ENCODE measurements at regions not wholly inside any gene's neighbourhood (a gene's known extent, or its start where the extent isn't known, plus 50 kb on each side); places are given as distances from the start of the nearest gene placed in this dataset.

DNA sequence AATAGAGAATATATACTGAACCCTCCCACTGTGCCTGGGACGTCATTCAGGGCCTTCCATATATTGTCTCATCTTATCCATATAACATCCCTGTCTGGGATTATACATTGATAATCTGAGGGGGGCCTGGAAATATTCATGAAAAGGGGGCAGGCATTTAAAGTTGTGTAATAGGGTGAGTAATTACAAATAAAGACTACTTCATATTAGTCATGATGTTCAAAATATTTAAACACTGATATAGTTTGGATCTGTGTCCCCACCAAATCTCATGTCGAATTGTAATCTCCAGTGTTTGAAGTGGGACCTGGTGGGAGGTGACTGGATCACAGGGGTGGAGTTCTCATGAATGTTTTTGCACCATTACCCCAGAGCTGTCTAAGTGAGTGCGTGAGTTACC is 97.8 kb downstream of the AQP9 start:
- ATAC-seq, result no peak
- intact Hi-C loops (cut with DNase I), result no loop called here
- no peak for DNase-seq (ENCODE audit: low spot score)

DNA sequence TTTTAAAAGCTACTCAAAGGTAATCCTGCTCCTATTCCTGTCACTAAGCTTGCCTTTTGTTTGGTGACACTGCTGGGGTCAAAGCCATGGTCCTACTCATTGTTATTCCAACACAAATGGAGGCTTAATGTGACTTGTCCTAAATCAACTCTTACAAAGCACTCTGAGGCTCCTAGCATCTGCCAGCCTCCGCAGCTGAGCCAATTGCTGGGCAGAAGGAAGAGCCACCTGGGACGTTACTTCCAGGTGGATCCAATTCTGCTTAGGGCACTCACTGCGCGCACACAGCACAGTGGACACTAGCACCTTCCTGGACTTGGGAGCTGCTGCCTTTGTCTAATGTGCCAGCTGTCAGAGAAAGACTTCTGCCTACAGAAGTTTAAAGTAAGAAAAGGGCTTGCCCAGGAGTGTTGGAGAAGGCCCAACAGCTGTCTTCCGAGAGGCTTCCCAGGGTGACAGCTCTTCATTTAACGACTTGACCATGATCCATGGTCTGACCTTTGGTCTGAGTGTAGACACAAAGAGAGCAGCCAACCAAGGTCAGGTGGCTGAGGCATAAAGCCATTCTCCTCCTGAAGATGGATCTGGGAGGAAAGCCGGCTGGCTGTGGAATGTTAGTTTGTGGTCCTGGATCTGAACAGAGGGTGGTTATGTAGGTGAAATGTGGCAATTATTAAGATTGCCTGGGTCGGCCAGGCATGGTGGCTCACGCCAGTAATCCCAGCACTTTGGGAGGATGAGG is 102.2 kb downstream of the AQP9 start:
- intact Hi-C loops (cut with DNase I), result no loop called here
- no peak for DNase-seq (ENCODE audit: low spot score)
- no peak for ATAC-seq

DNA sequence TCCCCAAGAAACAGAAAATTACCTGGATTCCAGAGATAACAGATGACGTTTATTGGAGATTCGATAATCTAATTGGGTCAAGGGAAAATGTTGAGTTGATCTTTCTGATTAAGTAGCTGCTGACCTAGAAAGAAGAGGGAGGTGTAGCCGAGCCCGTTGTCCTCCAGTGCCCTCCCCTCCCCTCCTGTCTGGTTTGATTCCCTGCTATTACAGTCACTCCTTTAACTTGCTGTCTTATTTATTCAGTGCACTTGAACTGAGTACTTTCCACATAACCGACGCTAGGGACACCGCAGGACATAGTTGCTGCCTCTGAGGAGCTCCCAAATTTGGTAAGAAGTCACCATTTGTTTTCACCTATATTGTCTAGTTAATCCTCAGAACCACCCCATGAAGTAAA is 103.7 kb downstream of the AQP9 start:
- intact Hi-C loops (cut with DNase I), result no loop called here
- DNase-seq (ENCODE audit: low spot score) (no peak), ATAC-seq (no peak)

DNA sequence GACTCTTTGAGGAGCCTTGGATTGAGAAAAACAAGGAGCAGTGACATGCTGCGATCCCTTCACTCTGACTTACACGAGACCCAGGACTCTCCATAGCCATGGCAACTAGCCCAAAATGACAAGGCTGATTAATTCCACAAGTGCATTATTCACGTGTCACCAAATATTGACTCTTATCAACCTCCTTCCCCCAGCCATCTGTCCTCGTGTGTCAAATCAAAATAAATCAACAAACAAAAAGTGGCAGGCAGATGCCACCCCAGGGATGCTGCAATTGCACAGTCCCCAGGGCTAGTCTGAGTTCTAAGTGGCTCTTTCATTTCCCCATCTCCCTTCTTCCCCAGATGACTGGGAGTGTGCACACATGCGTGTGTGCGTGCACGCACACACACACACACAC is 104.9 kb downstream of the AQP9 start:
- DNase-seq (ENCODE audit: low spot score) (no peak), ATAC-seq (no peak)
- intact Hi-C loops (cut with DNase I), result no loop called here

DNA sequence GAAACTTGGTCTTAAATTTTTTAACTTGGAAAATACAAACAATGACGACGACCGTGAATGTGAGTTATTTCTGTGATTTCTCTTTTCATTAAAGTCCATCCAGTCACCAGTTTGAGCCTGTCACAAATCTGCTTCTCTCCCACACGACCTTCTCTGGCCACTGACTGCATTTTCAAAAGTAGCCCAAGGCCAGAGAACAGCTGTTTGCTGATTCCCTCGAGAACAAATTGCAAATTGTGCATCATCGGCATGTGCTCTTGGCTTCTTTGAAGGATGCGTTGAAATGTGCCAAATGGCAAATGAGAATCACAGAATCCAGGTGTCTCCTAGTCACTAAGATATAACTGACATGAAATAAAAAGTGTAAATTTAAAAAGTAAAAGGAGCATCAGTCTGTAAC is 106.4 kb downstream of the AQP9 start:
- no peak for ATAC-seq
- intact Hi-C loops (cut with DNase I), result no loop called here
- no peak for DNase-seq (ENCODE audit: low spot score)

DNA sequence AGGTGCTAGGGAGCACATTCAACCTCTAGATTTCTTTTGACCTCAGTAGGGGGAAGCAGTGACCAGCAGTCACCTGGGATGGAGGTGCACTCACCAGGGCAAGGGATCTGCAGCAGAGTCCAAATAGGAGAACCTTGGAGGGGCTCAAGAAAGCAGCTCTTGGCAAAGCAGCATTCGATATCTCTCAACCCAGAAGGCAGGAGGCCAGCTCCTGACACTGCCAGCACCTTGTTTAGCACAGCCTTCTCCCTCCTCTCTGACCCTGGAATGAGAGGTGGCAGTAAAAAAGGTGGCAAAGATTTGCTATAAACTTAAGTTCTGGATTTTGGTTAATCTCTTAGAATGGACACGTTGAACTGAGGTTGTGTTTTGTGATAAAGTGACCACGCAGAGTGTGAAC is 107.9 kb downstream of the AQP9 start:
- DNase-seq (ENCODE audit: low spot score), result no peak
- intact Hi-C loops (cut with DNase I), result no loop called here
- no peak for ATAC-seq

DNA sequence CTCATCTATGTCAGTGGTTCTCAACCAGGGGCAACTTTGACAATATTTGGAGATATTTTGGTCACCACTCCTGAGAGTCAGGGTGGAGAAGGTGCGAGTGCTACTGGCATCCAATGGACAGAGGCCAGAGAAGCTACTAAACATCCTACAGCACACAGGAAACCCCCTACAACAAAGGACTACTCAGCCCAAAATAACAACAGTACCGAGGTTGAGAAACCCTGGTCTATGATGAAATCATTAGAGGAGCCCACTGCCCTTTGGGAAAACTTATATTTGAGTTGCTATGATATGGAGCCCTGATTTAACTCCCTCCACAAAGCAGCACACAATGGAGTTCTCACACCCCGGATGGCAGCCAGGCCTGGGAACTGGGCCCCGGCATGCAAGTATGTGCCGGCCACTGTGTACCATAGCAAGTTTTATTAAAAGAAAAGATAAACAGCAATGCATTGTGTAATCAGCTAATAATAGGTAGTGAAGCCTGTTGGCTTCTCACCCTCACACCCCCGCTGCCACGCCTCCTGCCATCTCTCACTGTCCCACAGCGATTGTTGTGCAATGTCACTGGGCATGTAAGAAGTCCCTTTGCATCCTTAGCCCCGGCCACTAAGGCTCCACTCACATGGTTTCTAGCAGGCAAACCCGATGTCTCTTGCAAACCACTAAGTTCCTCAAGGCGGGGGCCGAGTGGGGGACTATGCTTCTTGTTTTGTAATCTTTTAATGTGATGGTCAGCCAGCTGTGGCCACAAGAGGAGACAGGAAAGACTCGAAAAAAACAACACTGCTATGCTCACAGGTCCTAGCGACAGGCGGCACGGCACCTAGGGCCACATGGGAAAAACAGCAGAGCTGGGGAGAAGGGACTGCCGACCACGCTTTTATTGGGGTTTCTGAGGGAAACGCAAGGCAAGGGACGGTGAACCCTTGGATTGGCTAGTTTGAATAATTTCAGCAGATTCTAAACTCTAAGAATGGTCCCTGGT is 110.0 kb downstream of the AQP9 start:
- intact Hi-C loops (cut with DNase I), result no loop called here
- ATAC-seq, result peak; percentile 88
- peak; percentile 73 for DNase-seq (ENCODE audit: low spot score)

DNA sequence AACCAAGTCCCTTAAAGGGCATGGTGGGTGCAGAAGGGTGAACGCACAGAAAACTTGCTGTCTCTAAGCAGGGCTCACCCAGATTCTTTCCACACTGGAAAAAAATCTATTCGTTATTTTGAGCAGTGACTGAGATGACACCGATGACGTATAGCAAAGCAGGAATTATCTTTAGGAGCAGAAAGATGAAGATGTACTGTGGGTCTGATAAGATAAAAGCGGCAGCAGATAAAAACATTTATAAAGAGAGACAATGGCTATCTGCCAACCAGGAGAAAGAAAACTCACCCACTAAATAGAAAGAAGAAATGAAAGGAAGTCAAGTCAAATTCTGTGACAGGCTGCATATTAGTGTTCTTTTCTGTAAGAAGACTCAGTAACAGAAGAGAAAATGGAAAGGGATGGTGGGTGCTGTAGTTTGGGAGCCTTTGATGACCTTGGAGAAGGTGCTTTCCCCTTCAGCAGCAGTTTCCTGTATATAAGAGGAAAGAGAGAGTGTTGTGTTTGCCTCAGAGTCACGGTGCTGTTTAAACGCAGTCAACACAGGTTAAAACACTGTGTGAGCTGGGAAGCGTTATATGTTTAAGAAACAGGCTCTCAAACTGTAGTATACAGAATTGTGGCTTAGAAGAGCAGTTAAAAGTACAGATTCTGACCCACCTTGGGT is 111.6 kb downstream of the AQP9 start:
- intact Hi-C loops (cut with DNase I), result no loop called here
- ATAC-seq (no peak), DNase-seq (ENCODE audit: low spot score) (no peak)

DNA sequence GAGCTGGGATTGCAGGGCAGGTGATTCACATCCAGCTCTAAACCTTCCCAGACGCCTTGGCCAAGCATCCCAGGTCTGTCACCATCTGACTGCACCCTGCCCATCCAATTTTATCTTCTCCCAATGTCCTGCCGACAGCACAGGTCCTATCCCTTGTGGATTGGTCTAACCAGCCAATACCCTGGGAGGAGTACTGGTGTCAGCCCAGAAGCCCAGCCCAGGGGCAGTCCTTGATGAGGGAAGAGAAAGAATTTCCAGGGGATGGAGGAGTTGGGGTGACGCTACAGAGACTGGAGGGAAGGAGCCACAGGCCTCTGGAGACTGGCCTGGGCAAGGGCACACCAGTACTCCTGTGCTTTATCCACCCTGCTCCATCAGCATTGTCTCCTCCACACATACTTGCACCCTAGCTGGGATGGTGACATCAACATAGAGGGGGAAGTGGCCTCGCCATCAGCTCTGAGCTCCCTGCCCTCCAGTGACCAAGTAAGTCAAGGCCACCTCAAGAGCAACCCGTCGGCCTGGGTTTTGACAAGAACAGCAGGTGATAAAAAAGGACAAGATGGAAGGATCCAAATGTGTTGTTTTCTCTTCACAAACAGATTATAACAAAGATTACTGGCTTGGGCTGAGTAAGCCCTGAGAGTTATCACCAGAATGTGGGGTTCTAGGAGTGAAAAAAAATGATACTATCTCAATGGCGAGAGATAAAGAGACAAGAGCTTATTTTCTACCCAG is 114.6 kb downstream of the AQP9 start:
- ATAC-seq (no peak), DNase-seq (ENCODE audit: low spot score) (no peak)
- intact Hi-C loops (cut with DNase I), result no loop called here

DNA sequence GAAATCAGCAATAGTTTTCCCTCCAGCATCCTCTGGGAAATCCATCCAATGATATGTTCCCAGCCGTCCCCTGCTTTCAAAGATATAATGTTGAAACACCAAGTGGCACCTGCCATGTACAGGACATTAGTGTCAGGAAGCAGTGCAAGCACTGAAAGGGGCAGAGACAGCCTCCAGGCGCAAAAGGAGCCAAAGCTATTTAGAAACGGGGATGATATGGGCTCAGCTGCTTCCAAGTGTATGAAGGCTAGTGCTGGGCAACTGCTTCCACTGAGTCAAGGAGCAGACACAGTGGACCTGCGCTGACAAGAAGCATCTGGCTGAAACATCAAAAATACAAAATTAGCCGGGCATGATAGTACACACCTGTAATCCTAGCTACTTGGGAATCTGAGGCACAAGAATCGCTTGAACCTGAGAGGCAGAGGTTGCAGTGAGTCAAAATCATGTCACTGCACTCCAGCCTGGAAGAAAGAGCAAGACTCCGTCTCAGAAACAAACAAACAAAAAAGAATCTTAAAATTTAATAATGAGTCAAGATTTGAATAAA is 119.7 kb downstream of the AQP9 start:
- intact Hi-C loops (cut with DNase I), result no loop called here
- ATAC-seq, result no peak
- no peak for DNase-seq (ENCODE audit: low spot score)

DNA sequence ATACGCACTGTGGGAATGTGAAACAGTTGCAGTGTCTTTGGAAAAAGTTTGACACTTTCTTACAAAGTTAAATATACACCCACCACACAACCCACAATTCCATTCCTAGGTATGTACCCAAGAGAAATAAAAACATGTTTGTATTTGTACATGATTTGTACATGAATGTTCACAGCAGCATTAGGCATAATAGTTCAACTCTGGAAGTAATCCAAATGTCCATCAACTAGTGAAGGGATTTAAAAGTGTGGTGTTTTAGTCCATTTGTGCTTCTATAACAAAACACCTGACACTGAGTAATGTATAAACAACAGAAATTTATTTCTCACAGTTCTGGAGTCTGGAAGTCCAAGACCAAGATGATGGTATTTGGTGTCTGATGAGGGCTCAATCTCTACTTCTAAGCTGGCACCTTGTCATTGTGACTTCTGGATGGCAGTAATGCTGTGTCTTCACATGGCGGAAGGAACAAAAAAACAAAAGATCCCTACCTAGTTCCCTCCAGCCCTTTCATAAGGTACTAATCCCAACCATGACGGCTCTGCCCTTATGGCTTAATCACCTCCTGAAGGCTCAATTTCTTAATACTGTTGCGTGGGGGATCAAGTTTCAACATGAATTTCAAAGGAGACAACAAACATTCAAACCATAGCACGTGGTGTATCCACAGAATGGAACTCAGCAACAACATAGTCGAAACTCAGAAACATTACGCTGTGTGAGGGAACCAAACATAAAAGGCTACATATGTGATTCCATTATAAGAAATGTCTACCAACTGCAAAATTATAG is 120.5 kb downstream of the AQP9 start:
- DNase-seq (ENCODE audit: low spot score) (no peak), ATAC-seq (no peak)
- intact Hi-C loops (cut with DNase I), result no loop called here

DNA sequence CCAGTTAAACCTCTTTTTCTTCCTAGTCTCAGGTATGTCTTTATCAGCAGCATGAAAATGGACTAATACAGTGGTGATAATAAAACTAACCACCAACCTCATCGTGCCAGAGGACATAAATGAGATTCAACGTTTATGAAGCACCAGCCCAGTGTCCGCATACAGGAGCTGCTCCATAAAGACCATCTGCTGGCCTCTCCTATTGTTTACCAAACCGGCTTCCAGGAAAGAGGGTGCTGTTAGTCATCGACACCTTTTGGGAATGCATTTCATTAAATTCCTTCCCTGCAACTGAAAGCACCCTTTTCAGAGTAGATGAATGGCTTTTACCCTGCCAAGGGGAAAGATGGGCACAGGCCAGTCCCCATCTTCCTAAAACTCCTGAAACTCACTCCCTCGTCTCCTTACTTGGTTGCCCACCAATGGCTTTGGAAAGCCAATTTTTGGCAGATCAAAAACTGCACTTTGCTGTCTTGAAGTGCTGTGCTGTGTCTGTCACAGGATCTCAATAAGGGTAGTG is 122.1 kb downstream of the AQP9 start:
- intact Hi-C loops (cut with DNase I), result no loop called here
- ATAC-seq (no peak), DNase-seq (ENCODE audit: low spot score) (no peak)

DNA sequence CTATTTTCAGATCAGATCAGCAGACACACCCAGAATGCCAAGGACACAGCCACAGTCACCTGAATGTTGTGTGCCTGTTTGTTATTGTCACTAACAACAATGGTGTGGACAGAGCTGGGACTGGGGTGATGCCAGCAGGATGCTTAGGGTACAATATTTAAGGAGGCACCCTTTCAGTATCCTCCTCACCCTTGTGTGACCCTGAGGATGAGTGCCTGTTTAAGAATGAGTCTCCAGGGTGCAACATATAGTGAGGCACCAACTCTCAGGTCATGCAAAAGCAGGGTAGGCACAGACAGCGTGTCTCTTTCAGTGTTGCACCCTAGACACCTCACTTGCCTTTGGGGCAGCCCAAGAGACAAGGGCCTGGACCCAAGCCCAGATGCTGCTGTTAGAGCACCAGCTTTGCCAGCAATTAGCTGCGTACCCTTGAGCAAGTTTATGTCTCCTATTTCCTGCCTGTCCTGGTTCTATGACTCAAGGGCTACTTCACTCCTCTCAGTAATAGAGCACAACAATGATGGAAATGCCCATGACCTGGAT is 122.6 kb downstream of the AQP9 start:
- intact Hi-C loops (cut with DNase I), result no loop called here
- no peak for ATAC-seq
- DNase-seq (ENCODE audit: low spot score), result no peak

DNA sequence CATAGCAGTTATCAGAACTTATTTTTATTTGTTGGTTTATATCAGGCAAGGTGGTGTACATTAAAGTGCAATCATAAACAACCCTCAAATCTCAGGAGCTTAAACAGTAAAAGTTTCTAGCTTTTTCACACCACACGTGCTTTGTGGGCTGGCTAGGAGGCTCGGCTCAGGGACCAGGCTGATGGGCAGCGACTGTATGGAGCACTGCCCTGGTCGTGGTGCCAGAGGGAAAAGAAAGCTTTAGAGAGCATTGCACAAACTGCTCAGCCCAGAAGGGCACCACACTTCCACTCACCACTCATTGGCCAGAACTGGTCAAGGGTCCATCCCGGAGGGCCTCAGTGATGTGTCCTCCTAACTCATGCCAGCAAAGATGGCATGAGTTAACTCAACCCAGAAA is 123.2 kb downstream of the AQP9 start:
- intact Hi-C loops (cut with DNase I), result no loop called here
- ATAC-seq (no peak), DNase-seq (ENCODE audit: low spot score) (no peak)

DNA sequence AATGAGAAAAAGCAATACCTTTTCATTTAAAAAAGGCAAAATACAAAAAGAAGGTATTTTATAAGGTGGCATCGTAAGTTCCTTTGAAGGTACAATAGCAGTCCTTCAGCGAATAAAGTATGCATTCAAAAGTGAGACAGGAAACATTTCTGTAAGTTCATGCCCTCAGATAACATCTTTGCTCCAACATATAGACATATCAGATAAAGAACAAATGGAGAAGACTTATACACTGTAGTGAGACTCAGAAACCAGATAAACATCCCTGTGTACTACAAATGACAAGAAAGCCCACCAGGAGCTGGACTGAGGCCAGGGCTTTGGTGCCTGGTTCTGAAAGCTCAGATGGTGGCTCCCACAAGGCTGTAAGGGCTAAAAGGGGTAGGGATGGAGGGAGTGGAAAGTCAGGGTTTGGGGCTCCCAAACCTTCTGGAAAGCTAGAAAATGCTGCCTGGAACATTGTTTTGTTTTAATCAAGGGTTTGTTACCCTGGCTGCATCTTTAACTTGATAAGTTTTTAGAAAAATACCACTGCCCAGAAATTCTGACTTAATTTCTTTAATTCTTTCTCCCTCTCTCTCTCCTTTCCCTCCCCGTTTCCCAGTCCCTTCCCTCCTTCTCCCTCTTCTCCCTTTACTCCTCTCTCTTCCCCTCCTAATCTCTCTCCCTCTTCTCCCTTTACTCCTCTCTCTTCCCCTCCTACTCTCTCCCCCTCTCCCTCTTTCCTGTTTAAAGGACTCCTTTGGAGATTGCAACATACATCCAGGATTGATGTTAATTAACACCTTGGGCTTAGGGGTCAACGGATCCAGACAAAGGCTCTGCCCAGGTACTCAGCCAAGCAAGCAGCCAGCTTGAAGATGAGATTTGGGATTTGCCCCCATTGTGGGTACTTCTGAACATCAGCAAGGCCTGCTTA is 126.1 kb downstream of the AQP9 start:
- intact Hi-C loops (cut with DNase I), result no loop called here
- ATAC-seq (no peak), DNase-seq (ENCODE audit: low spot score) (no peak)

DNA sequence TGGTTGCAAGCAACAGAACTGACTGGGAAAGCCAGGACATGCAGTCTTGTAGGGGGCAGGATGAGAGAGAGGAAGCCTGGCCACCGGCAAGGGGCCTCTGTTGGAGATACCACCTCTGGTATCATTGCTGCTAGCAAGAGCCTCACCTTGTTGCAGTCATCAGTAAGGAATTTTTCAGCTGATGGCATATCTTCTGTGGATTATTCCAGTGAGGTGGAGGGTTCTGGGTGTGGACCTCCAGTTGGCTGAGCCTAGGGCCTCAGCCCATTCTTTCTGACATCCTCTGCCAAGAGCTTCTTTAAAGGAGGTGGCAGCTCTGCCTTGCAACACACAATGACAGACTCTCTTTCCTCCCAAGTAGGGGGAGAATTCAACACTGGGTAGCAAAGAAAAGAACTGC is 128.9 kb downstream of the AQP9 start:
- DNase-seq (ENCODE audit: low spot score), result no peak
- intact Hi-C loops (cut with DNase I), result no loop called here

More for the DNA sequence above, 128.9 kb downstream of the AQP9 start:
- ATAC-seq, result no peak

Measured in sciatic nerve (tissue), 2 donors.